H9 (cell line): ENCODE measurements at regions not wholly inside any gene's neighbourhood (a gene's known extent, or its start where the extent isn't known, plus 50 kb on each side); places are given as distances from the start of the nearest gene placed in this dataset.

Experiments used
- DNase-seq: peaks from one replicate; pipeline ENCODE4 v3.0.0-alpha.2; 2017
- H2AFZ ChIP-seq: one replicate; pipeline ENCODE4 v1.6.1; 2013; ENCODE audit warnings: mild to moderate bottlenecking, low read length, control low read depth, moderate library complexity
- H2AK5ac ChIP-seq: 2 replicates; pipeline ENCODE4 v1.6.1; 2013; ENCODE audit warnings: low read length, control low read depth, mixed read lengths; ENCODE audit not compliant: insufficient read length
- H2BK120ac ChIP-seq: one replicate; pipeline ENCODE4 v1.6.1; 2013; ENCODE audit warnings: low read depth, mild to moderate bottlenecking, low read length, control low read depth, inconsistent platforms; ENCODE audit not compliant: poor library complexity, severe bottlenecking
- H2BK12ac ChIP-seq: 2 replicates; pipeline ENCODE4 v1.6.1; 2013; ENCODE audit warnings: low read length, control low read depth, mixed read lengths, low read depth; ENCODE audit not compliant: insufficient read length
- H2BK15ac ChIP-seq: 2 replicates; pipeline ENCODE4 v1.6.1; 2013; ENCODE audit warnings: low read depth, low read length, control low read depth
- H2BK20ac ChIP-seq: one replicate; pipeline ENCODE4 v1.6.1; 2013; ENCODE audit warnings: low read depth, mild to moderate bottlenecking, low read length, control low read depth, inconsistent platforms; ENCODE audit not compliant: poor library complexity, severe bottlenecking
- H2BK5ac ChIP-seq: 2 replicates; pipeline ENCODE4 v1.6.1; 2013; ENCODE audit warnings: low read length, control low read depth, mixed read lengths; ENCODE audit not compliant: insufficient read length
- H3K14ac ChIP-seq: 2 replicates; pipeline ENCODE4 v1.6.1; 2013; ENCODE audit warnings: low read length, control low read depth; ENCODE audit not compliant: insufficient read depth
- H3K18ac ChIP-seq: 2 replicates; pipeline ENCODE4 v1.6.1; 2013; ENCODE audit warnings: low read depth, mild to moderate bottlenecking, mixed read lengths, low read length, control low read depth; ENCODE audit not compliant: insufficient read length
- H3K23ac ChIP-seq: 2 replicates; pipeline ENCODE4 v1.6.1; 2013; ENCODE audit warnings: low read length, control low read depth, mixed read lengths, low read depth; ENCODE audit not compliant: insufficient read length
- H3K23me2 ChIP-seq: 2 replicates; pipeline ENCODE4 v1.6.1; 2013; ENCODE audit warnings: low read depth, mild to moderate bottlenecking, mixed read lengths, low read length, control low read depth; ENCODE audit not compliant: insufficient read length, poor library complexity, severe bottlenecking
- H3K27ac ChIP-seq: 2 replicates; pipeline ENCODE4 v1.5.1; 2013; ENCODE audit warnings: low read length, control low read depth, mixed read lengths, low read depth; ENCODE audit not compliant: insufficient read length
- H3K27me3 ChIP-seq: 2 replicates; pipeline ENCODE4 v1.6.1; 2013; ENCODE audit warnings: low read length, control low read depth, inconsistent platforms; ENCODE audit not compliant: insufficient read depth
- H3K4ac ChIP-seq: 2 replicates; pipeline ENCODE4 v1.6.1; 2013; ENCODE audit warnings: low read depth, mild to moderate bottlenecking, control low read depth, inconsistent platforms, low read length, moderate library complexity
- H3K4me1 ChIP-seq: 2 replicates; pipeline ENCODE4 v1.6.1; 2013; ENCODE audit warnings: low read length, control low read depth, inconsistent platforms; ENCODE audit not compliant: insufficient read depth
- H3K4me2 ChIP-seq: 2 replicates; pipeline ENCODE4 v1.6.1; 2013; ENCODE audit warnings: low read length, control low read depth, mixed read lengths; ENCODE audit not compliant: insufficient read length, insufficient read depth
- H3K56ac ChIP-seq: 2 replicates; pipeline ENCODE4 v1.6.1; 2013; ENCODE audit warnings: low read depth, mild to moderate bottlenecking, mixed read lengths, low read length, control low read depth; ENCODE audit not compliant: insufficient read length
- H3K79me1 ChIP-seq: 2 replicates; pipeline ENCODE4 v1.6.1; 2013; ENCODE audit warnings: low read depth, mild to moderate bottlenecking, moderate library complexity, low read length, control low read depth, inconsistent platforms; ENCODE audit not compliant: insufficient read depth, poor library complexity, severe bottlenecking
- H3K79me2 ChIP-seq: 2 replicates; pipeline ENCODE4 v1.6.1; 2013; ENCODE audit warnings: low read length, control low read depth, inconsistent platforms; ENCODE audit not compliant: insufficient read depth
- H3K9ac ChIP-seq: 2 replicates; pipeline ENCODE4 v1.6.1; 2013; ENCODE audit warnings: low read length, control low read depth, mixed read lengths; ENCODE audit not compliant: insufficient read length; ENCODE audit errors: extremely low read depth
- H3K9me3 ChIP-seq: one replicate; pipeline ENCODE4 v1.6.1; 2013; ENCODE audit warnings: low read depth, low read length, inconsistent platforms; ENCODE audit not compliant: control insufficient read depth
- H3T11ph ChIP-seq: one replicate; pipeline ENCODE4 v1.6.1; 2013; ENCODE audit warnings: mild to moderate bottlenecking, low read length, control low read depth, inconsistent platforms
- H4K20me1 ChIP-seq: one replicate; pipeline ENCODE4 v1.6.1; 2013; ENCODE audit not compliant: control insufficient read depth, insufficient read length, insufficient read depth
- H4K5ac ChIP-seq: 2 replicates; pipeline ENCODE4 v1.6.1; 2013; ENCODE audit warnings: low read depth, mild to moderate bottlenecking, mixed read lengths, low read length, control low read depth; ENCODE audit not compliant: insufficient read length
- H4K8ac ChIP-seq: replicated peaks from 2 replicates; pipeline ENCODE4 v1.6.1; 2013; ENCODE audit warnings: low read length, control low read depth, mixed read lengths, low read depth; ENCODE audit not compliant: insufficient read length
- H4K91ac ChIP-seq: 2 replicates; pipeline ENCODE4 v1.6.1; 2013; ENCODE audit warnings: low read depth, mild to moderate bottlenecking, moderate library complexity, mixed read lengths, low read length, control low read depth; ENCODE audit not compliant: insufficient read length
- H3K27ac Mint-ChIP-seq, 3 experiments: 2 replicates in 2 of 3; 3 replicates in 1 of 3; pipeline ENCODE4 v1.8.0; 2020 to 2021; ENCODE audit warnings: mixed read lengths in 3 of 3, mild to moderate bottlenecking in 1 of 3, moderate library complexity in 1 of 3
- H3K27me3 Mint-ChIP-seq: 2 replicates; pipeline ENCODE4 v1.8.0; 2021; ENCODE audit warnings: low read depth, mild to moderate bottlenecking, moderate library complexity, mixed read lengths
- H3K36me3 Mint-ChIP-seq, 3 experiments: 2 replicates in 2 of 3; 3 replicates in 1 of 3; pipeline ENCODE4 v1.8.0; 2020 to 2021; ENCODE audit warnings: low read depth in 3 of 3, mixed read lengths in 3 of 3; ENCODE audit not compliant: insufficient read depth in 1 of 3
- H3K4me1 Mint-ChIP-seq, 2 experiments: 2 replicates each; pipeline ENCODE4 v1.8.0; 2020; ENCODE audit warnings: mixed read lengths in 2 of 2
- H3K4me3 Mint-ChIP-seq, 2 experiments: 2 replicates in 1 of 2; 3 replicates in 1 of 2; pipeline ENCODE4 v1.8.0; 2020 to 2021; ENCODE audit warnings: mild to moderate bottlenecking in 2 of 2, mixed read lengths in 2 of 2, moderate library complexity in 1 of 2
- H3K9me3 Mint-ChIP-seq, 2 experiments: 2 replicates in 1 of 2; 3 replicates in 1 of 2; pipeline ENCODE4 v1.8.0; 2020; ENCODE audit warnings: mild to moderate bottlenecking in 2 of 2, mixed read lengths in 2 of 2, moderate library complexity in 1 of 2
- CTCF ChIP-seq: fragments of 200-600 bp; sonication (generic); conservative IDR thresholded peaks from 3 replicates; pipeline ENCODE4 v1.8.0; 2021; ENCODE audit warnings: antibody characterized with exemption, mild to moderate bottlenecking
- WGBS: extraction: QIAGEN DNeasy Blood & Tissue Kit; methylation state at CpG from one replicate; pipeline ENCODE4 v1.1.7; 2013; ENCODE audit warnings: missing lambda C conversion rate, low lambda C conversion rate, mixed read lengths; ENCODE audit not compliant: insufficient read length; ENCODE audit errors: extremely low coverage; 5-methylcytosine and 5-hydroxymethylcytosine counted together

- H2AK5ac ChIP-seq: no peak overlapping the region
- H3K4me1 Mint-ChIP-seq: peaks cover 7 to 8% of the 10 kb centered on the region in 2 experiments; a peak in 3 of 4 replicates
- no peak overlapping the region for H3K9ac ChIP-seq
- WGBS: no CpG with 5 or more reads among the region's 2 CpGs
- TF ChIP-seq CTCF: no peak
- no peak overlapping the region for H2BK15ac ChIP-seq
- no peak overlapping the region for H3K56ac ChIP-seq
- H3T11ph ChIP-seq: no peak overlapping the region
- H3K4me2 ChIP-seq: no peak overlapping the region
- no peak overlapping the region for H3K4me3 Mint-ChIP-seq
- H2AFZ ChIP-seq: no peak overlapping the region
- H3K4ac ChIP-seq: no peak overlapping the region
- H3K23me2 ChIP-seq: no peaks in the 10 kb centered on the region
- no peak overlapping the region for H4K8ac ChIP-seq
- DNase-seq: no peak
- no peaks in the 10 kb centered on the region for H3K79me2 ChIP-seq
- H2BK12ac ChIP-seq: no peak overlapping the region
- H3K23ac ChIP-seq: no peak overlapping the region
- H3K4me1 ChIP-seq: peaks cover 2% of the 10 kb centered on the region; the same call in 1 of the 2 replicates
- H2BK120ac ChIP-seq: no peak overlapping the region
- H3K27ac ChIP-seq: no peak overlapping the region
- no peak overlapping the region for H2BK20ac ChIP-seq
- no peaks in the 10 kb centered on the region for H4K20me1 ChIP-seq
- no peak overlapping the region for H3K18ac ChIP-seq
- H3K79me1 ChIP-seq: no peaks in the 10 kb centered on the region
- no peaks in the 10 kb centered on the region for H3K36me3 Mint-ChIP-seq
- no peak overlapping the region for H3K27ac Mint-ChIP-seq
- no peak overlapping the region for H2BK5ac ChIP-seq
- no peak overlapping the region for H3K14ac ChIP-seq
- H3K9me3 Mint-ChIP-seq: no peaks in the 10 kb centered on the region
- H3K9me3 ChIP-seq: no peaks in the 10 kb centered on the region
- no peaks in the 10 kb centered on the region for H3K27me3 Mint-ChIP-seq
- H3K27me3 ChIP-seq: no peaks in the 10 kb centered on the region
- no peak overlapping the region for H4K91ac ChIP-seq
- H4K5ac ChIP-seq: no peak overlapping the region
These were observed 261.5 kb downstream of the ADGRL2 start for GRCh38 chr1:82062206-82062605.
